Stomach (tissue), 4 donors: ENCODE measurements at regions not wholly inside any gene's neighbourhood (a gene's known extent, or its start where the extent isn't known, plus 50 kb on each side); places are given as distances from the start of the nearest gene placed in this dataset.

Experiments used
- CTCF ChIP-seq, 7 experiments: fragments of 450-650 bp in 4 of 7; fragments of 200-600 bp in 3 of 7; sonication (generic) in 3 of 7; IDR thresholded peaks; one replicate each; pipeline ENCODE4 v1.5.1; 2016 to 2019; ENCODE audit warnings: antibody characterized with exemption in 7 of 7, control low read depth in 2 of 7, mild to moderate bottlenecking in 1 of 7
- POLR2AphosphoS5 ChIP-seq, 3 donors: sonication (generic); formaldehyde crosslinking; IDR thresholded peaks; one replicate each; pipeline ENCODE4 v1.6.1; 2016; ENCODE audit warnings: antibody characterized with exemption in 3 of 3

- TF ChIP-seq POLR2AphosphoS5 (IDR thresholded peaks at IDR 0.05) (no peak), CTCF (IDR thresholded peaks at IDR 0.05) (no peak)
These were observed 378.0 kb upstream of the SPRY2 start for GRCh38 chr13:80718970-80719369.
